ENCODE measurements at regions not wholly inside any gene's neighbourhood (a gene's known extent, or its start where the extent isn't known, plus 50 kb on each side); places are given as distances from the start of the nearest gene placed in this dataset.

DNA sequence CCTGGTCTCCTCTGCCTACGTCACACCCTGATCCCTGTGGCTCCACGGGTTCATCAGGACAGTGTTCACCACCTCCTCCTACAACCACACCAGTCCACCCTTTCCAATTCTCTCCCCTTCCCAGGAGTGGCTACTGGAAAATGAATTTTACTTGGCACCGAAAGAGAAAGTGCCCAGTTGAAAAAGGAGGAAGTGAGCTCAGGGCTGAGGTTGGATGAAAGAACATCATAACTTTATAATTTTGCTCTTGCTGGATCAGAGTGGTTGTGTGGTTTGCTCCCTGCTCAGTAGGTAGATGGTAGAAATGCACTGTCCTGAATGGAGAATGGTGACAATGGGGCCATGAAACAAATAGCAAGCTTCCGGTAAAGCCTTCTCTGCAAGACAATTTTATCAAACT lies 140.3 kb upstream of the DDX18 start:
- Histone ChIP-seq H3K9me3 (ENCODE audit: control insufficient read depth, insufficient read depth, low read depth, low read length) (peaks cover 22% of the 10 kb centered on the region), H3K4me1 (ENCODE audit: control insufficient read depth, insufficient read depth, low read length) (no peaks in the 10 kb centered on the region; the same call in 1 of the 2 replicates), H3K27ac (ENCODE audit: low read depth, low read length) (no peak overlapping the region), H3K36me3 (ENCODE audit: control insufficient read depth, insufficient read depth, low read length) (no peaks in the 10 kb centered on the region), H3K4me3 (ENCODE audit: low read depth, low read length) (no peak overlapping the region), H3K27me3 (ENCODE audit: control insufficient read depth, insufficient read depth, low read length) (no peaks in the 10 kb centered on the region), H3K9ac (ENCODE audit: low read length) (no peak overlapping the region)

DNA sequence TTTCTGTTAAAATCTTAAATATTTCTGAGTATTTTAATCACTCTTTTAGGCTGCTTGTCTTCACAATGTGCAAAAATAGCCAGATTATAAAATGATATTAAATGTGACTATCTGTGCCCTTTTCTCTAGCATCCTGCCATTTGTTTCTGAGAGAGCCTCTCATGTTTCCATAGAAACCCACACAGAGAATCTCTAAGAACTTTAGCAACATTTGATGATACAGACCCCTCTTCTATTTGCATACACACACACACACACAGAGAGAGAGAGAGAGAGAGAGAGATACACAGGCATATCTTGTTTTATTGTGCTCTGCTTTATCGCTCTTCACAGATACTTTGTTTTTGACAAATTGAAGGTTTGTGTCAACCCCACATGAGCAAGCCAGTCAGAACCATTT lies 134.5 kb upstream of the DDX18 start:
- Histone ChIP-seq H3K36me3 (ENCODE audit: control insufficient read depth, insufficient read depth, low read length) (no peaks in the 10 kb centered on the region), H3K4me3 (ENCODE audit: low read depth, low read length) (no peak overlapping the region), H3K27ac (ENCODE audit: low read depth, low read length) (no peak overlapping the region), H3K9ac (ENCODE audit: low read length) (no peak overlapping the region), H3K9me3 (ENCODE audit: control insufficient read depth, insufficient read depth, low read depth, low read length) (peaks cover 7% of the 10 kb centered on the region; the same call in 1 of the 2 replicates), H3K27me3 (ENCODE audit: control insufficient read depth, insufficient read depth, low read length) (no peaks in the 10 kb centered on the region), H3K4me1 (ENCODE audit: control insufficient read depth, insufficient read depth, low read length) (no peaks in the 10 kb centered on the region; the same call in 1 of the 2 replicates)

DNA sequence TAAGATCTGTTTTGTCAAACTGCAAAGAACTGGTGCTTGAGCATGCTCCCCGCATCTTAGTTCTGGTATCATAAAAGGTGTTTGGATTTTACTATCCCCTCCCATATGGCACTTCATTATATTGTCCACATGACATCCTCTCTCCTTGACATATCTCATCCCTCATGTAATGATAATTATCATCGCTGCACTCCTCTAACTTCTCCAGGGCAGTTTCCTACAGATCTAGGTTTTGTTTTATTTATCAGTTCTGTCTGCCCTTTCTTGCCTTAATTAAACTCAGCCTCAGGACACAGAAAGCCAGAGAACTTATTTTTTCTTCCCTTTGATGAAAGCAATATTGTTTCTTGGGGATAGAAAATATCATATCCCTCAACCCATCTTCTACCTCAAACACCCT lies 129.6 kb upstream of the DDX18 start:
- no peak overlapping the region for H3K9ac ChIP-seq (ENCODE audit: low read length)
- H3K9me3 ChIP-seq (ENCODE audit: control insufficient read depth, insufficient read depth, low read depth, low read length): peaks cover 7% of the 10 kb centered on the region; the same call in 1 of the 2 replicates
- no peaks in the 10 kb centered on the region; the same call in 1 of the 2 replicates for H3K4me1 ChIP-seq (ENCODE audit: control insufficient read depth, insufficient read depth, low read length)
- H3K27ac ChIP-seq (ENCODE audit: low read depth, low read length): no peak overlapping the region
- no peaks in the 10 kb centered on the region for H3K36me3 ChIP-seq (ENCODE audit: control insufficient read depth, insufficient read depth, low read length)
- H3K27me3 ChIP-seq (ENCODE audit: control insufficient read depth, insufficient read depth, low read length): no peaks in the 10 kb centered on the region
- H3K4me3 ChIP-seq (ENCODE audit: low read depth, low read length): no peak overlapping the region

DNA sequence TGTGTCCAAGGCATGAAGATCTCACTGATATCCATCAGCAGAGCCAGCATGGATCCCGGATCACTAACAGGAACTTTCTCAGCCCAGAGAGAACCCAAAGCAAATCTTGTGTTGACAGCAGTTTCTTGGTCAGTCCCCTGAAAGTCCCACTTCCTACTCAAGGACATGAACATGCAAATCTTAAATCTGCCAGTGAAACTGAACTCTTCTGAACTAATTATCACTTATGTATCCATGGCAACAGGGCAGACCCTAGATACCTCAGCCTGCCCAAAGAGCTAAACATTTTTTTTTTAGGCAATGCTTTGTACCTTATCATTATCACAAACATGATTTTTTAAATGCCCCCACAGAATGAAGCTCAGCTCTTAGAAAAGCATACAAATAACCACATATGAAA lies 127.8 kb upstream of the DDX18 start:
- H3K4me1 ChIP-seq (ENCODE audit: control insufficient read depth, insufficient read depth, low read length): no peaks in the 10 kb centered on the region
- H3K9ac ChIP-seq (ENCODE audit: low read length): no peak overlapping the region
- H3K27ac ChIP-seq (ENCODE audit: low read depth, low read length): no peak overlapping the region
- H3K4me3 ChIP-seq (ENCODE audit: low read depth, low read length): no peak overlapping the region
- H3K36me3 ChIP-seq (ENCODE audit: control insufficient read depth, insufficient read depth, low read length): no peaks in the 10 kb centered on the region
- H3K27me3 ChIP-seq (ENCODE audit: control insufficient read depth, insufficient read depth, low read length): no peaks in the 10 kb centered on the region
- no peaks in the 10 kb centered on the region for H3K9me3 ChIP-seq (ENCODE audit: control insufficient read depth, insufficient read depth, low read depth, low read length)

DNA sequence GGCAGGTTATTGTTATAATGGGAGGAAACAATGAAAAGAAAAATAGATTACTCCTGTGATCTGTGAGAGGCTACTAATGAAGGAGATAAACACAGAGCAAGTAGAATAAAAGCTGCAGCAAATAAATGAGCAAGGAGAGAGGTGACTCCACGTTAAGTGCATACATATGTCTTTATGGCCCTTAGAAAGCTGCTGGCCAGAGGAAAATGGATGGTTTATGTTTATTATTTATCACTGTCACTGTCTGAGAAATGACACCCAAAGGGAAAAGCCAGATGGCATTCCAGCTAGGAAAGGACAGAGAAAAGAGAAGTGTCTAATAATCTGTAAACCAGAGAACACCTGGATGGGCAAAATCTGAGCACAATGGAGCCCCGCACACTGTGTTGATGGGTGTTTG lies 122.9 kb upstream of the DDX18 start:
- H3K27me3 ChIP-seq (ENCODE audit: control insufficient read depth, insufficient read depth, low read length): no peaks in the 10 kb centered on the region
- H3K9ac ChIP-seq (ENCODE audit: low read length): no peak overlapping the region

DNA sequence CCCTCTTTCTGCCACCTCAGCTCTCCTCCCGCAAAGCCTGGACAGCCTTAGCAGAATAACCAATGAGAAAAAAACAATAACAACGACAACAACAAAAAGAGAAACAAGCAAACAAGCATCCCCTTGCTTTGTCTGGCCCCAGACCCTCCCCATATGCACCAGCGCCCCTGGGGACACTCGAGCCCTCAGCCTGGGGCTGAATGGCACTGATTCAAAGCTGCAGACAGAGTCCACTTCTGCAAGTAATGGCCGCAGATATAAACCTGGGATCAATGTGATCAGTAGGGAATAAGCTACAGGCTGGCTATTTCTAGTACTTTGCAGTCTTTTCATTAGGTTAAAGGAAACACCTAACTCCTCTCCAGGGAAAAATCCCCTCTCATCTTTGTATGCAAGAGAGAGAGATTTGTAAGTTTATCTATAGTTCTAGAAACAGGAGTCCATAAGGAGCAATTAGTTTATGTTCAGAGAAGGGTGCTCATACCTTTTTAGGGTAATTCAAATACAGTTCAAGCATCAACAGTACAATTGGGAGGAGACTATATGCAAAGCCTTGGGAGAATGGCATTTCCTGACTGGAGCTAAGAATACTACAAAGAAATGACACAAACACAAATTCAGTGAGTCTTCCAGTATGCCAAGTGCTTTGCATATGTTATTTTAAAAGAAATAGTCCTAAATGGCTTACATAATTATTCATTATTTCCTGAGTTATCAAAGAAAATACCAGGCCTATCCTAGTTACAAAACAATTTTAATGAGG lies 122.3 kb upstream of the DDX18 start:
- H3K9ac ChIP-seq (ENCODE audit: low read length): no peak overlapping the region
- H3K36me3 ChIP-seq (ENCODE audit: control insufficient read depth, insufficient read depth, low read length): no peaks in the 10 kb centered on the region
- peaks cover 6% of the 10 kb centered on the region; the same call in 1 of the 2 replicates for H3K4me1 ChIP-seq (ENCODE audit: control insufficient read depth, insufficient read depth, low read length)

More for the DNA sequence above, 122.9 kb upstream of the DDX18 start:
- Histone ChIP-seq H3K36me3 (ENCODE audit: control insufficient read depth, insufficient read depth, low read length) (no peaks in the 10 kb centered on the region), H3K4me1 (ENCODE audit: control insufficient read depth, insufficient read depth, low read length) (peaks cover 6% of the 10 kb centered on the region; the same call in 1 of the 2 replicates), H3K27ac (ENCODE audit: low read depth, low read length) (no peak overlapping the region), H3K9me3 (ENCODE audit: control insufficient read depth, insufficient read depth, low read depth, low read length) (no peaks in the 10 kb centered on the region), H3K4me3 (ENCODE audit: low read depth, low read length) (no peak overlapping the region)

DNA sequence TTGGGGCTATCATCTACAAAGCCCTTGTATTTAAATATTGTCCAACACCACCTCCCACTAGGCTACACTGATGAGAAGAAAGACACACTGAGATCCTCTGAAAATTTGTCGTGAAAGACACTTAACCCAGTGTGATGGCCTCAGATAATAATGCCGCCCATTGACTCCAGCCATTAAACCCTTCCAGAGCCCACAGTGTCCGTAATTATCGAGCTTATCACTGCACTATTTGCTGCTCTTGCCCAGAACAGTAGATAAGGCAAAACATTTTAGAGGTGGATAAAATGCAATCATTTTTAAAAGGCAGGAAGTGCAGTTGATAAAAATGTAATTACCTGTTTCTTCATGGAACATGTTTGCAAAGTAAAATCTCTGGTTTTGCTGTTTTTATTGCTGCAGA lies 121.3 kb upstream of the DDX18 start:
- H3K27me3 ChIP-seq (ENCODE audit: control insufficient read depth, insufficient read depth, low read length): no peaks in the 10 kb centered on the region
- no peaks in the 10 kb centered on the region for H3K36me3 ChIP-seq (ENCODE audit: control insufficient read depth, insufficient read depth, low read length)
- no peak overlapping the region for H3K4me3 ChIP-seq (ENCODE audit: low read depth, low read length)
- no peak overlapping the region for H3K27ac ChIP-seq (ENCODE audit: low read depth, low read length)
- H3K4me1 ChIP-seq (ENCODE audit: control insufficient read depth, insufficient read depth, low read length): peaks cover 6% of the 10 kb centered on the region; the same call in 1 of the 2 replicates
- no peaks in the 10 kb centered on the region for H3K9me3 ChIP-seq (ENCODE audit: control insufficient read depth, insufficient read depth, low read depth, low read length)
- H3K9ac ChIP-seq (ENCODE audit: low read length): no peak overlapping the region

More for the DNA sequence above, 122.3 kb upstream of the DDX18 start:
- Histone ChIP-seq H3K4me3 (ENCODE audit: low read depth, low read length) (no peak overlapping the region), H3K27me3 (ENCODE audit: control insufficient read depth, insufficient read depth, low read length) (no peaks in the 10 kb centered on the region), H3K27ac (ENCODE audit: low read depth, low read length) (no peak overlapping the region), H3K9me3 (ENCODE audit: control insufficient read depth, insufficient read depth, low read depth, low read length) (no peaks in the 10 kb centered on the region)

DNA sequence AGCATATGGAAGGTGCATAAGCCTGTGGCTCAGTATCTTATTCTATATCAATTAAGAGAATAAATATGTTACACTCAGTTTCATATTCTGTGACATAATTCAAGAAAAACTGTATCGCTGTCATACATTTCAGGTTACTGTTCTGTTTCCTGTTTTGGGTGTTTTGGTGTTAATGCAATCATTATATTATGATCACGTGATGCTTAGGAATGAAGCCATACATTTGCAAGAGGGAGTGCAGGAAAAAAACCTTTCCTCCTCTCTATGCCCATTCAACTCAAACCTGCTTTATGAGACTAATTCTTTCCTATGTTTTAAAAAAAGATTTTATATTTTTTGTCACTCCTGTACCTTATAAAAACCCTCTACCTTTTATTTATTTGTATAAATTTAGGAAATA lies 120.8 kb upstream of the DDX18 start:
- peaks cover 6% of the 10 kb centered on the region; the same call in 1 of the 2 replicates for H3K4me1 ChIP-seq (ENCODE audit: control insufficient read depth, insufficient read depth, low read length)
- no peak overlapping the region for H3K4me3 ChIP-seq (ENCODE audit: low read depth, low read length)
- H3K27me3 ChIP-seq (ENCODE audit: control insufficient read depth, insufficient read depth, low read length): no peaks in the 10 kb centered on the region
- no peak overlapping the region for H3K27ac ChIP-seq (ENCODE audit: low read depth, low read length)
- H3K9me3 ChIP-seq (ENCODE audit: control insufficient read depth, insufficient read depth, low read depth, low read length): no peaks in the 10 kb centered on the region
- no peak overlapping the region for H3K9ac ChIP-seq (ENCODE audit: low read length)
- H3K36me3 ChIP-seq (ENCODE audit: control insufficient read depth, insufficient read depth, low read length): no peaks in the 10 kb centered on the region

DNA sequence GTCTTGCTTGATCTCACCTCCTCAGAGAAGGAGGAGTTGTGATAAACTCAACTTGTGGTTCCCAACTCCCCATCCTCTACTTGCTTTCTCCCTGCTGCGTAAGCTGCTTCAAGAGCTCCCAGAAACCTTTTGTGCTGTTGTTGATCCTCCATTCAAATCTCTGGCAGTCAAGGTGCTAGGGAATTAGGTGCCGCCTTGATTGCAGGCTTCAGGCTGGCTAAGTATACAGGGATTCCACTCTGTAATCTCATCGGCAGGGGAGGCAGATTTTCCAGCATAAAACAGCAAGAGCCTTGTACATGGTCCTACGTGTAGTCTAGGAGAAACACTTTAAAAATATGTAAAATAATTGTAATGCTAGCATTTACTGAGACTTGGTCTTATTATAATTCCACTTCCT lies 116.2 kb upstream of the DDX18 start:
- no peaks in the 10 kb centered on the region for H3K4me1 ChIP-seq (ENCODE audit: control insufficient read depth, insufficient read depth, low read length)
- no peaks in the 10 kb centered on the region for H3K36me3 ChIP-seq (ENCODE audit: control insufficient read depth, insufficient read depth, low read length)
- H3K27ac ChIP-seq (ENCODE audit: low read depth, low read length): no peak overlapping the region
- H3K9ac ChIP-seq (ENCODE audit: low read length): no peak overlapping the region
- H3K4me3 ChIP-seq (ENCODE audit: low read depth, low read length): no peak overlapping the region
- H3K9me3 ChIP-seq (ENCODE audit: control insufficient read depth, insufficient read depth, low read depth, low read length): no peaks in the 10 kb centered on the region
- no peaks in the 10 kb centered on the region for H3K27me3 ChIP-seq (ENCODE audit: control insufficient read depth, insufficient read depth, low read length)

DNA sequence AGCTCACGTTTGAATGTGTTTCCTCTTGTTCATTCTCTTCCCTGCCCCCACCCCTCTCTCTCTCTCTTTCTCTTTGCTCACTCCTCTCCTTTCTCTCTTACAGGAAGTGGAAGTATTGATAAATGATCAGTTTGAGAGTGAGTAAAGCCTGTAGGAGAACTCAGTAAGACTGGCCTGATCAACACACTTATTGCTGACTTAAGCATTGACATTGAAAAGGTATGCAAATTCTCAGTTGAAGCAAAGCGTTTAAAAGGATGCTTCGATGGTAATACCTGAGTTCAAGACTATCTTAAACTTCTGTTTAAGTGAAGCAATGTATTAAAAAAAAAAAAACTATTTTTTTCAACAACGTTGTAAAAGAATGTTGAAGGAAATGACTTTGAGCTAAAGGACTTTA lies 115.7 kb upstream of the DDX18 start:
- H3K27ac ChIP-seq (ENCODE audit: low read depth, low read length): no peak overlapping the region
- H3K9me3 ChIP-seq (ENCODE audit: control insufficient read depth, insufficient read depth, low read depth, low read length): no peaks in the 10 kb centered on the region
- no peak overlapping the region for H3K4me3 ChIP-seq (ENCODE audit: low read depth, low read length)
- no peaks in the 10 kb centered on the region for H3K4me1 ChIP-seq (ENCODE audit: control insufficient read depth, insufficient read depth, low read length)
- H3K36me3 ChIP-seq (ENCODE audit: control insufficient read depth, insufficient read depth, low read length): no peaks in the 10 kb centered on the region
- no peaks in the 10 kb centered on the region for H3K27me3 ChIP-seq (ENCODE audit: control insufficient read depth, insufficient read depth, low read length)
- no peak overlapping the region for H3K9ac ChIP-seq (ENCODE audit: low read length)

DNA sequence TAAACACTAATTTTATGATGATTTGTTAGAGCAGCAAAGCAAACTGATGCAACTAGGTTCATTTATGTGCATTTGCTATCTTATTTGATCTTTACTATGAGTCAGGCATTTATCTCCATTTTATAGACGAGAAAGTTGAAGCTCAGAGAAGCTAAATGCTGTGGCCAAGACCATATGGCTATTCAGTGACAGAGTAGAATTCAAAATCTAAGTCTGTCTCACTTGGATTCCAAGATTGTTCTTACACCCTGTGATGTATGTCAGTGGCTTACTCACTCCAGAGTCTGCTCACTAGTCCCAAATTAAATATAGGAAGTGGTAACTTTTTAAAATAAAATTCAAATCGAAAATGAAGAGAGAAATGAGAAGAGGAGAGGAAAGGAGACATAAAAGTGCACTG lies 114.0 kb upstream of the DDX18 start:
- H3K27ac ChIP-seq (ENCODE audit: low read depth, low read length): no peak overlapping the region
- no peaks in the 10 kb centered on the region for H3K36me3 ChIP-seq (ENCODE audit: control insufficient read depth, insufficient read depth, low read length)
- no peak overlapping the region for H3K4me3 ChIP-seq (ENCODE audit: low read depth, low read length)
- H3K9ac ChIP-seq (ENCODE audit: low read length): no peak overlapping the region
- no peaks in the 10 kb centered on the region for H3K27me3 ChIP-seq (ENCODE audit: control insufficient read depth, insufficient read depth, low read length)
- no peaks in the 10 kb centered on the region for H3K4me1 ChIP-seq (ENCODE audit: control insufficient read depth, insufficient read depth, low read length)
- H3K9me3 ChIP-seq (ENCODE audit: control insufficient read depth, insufficient read depth, low read depth, low read length): no peaks in the 10 kb centered on the region

Data from HUES6 (cell line).